Stomach (tissue), 8 donors: ENCODE measurements at regions not wholly inside any gene's neighbourhood (a gene's known extent, or its start where the extent isn't known, plus 50 kb on each side); places are given as distances from the start of the nearest gene placed in this dataset.

Experiments used
- DNase-seq, 2 donors: peaks; one replicate each; pipeline versions ENCODE4 v3.0.0 to v3.0.0-alpha.2; 2013 to 2019
- H3K27ac ChIP-seq, 5 donors: fragments of 200-600 bp in 4 of 5; sonication (generic) in 4 of 5; one replicate each; pipeline ENCODE4 v1.5.1; 2013 to 2019; ENCODE audit warnings: mild to moderate bottlenecking in 1 of 5, moderate library complexity in 1 of 5
- H3K27me3 ChIP-seq, 3 donors: fragments of 200-600 bp; sonication (generic); one replicate each; pipeline ENCODE4 v1.5.1; 2017 to 2019; ENCODE audit warnings: mixed run types in 1 of 3
- H3K36me3 ChIP-seq, 4 donors: fragments of 200-600 bp; sonication (generic); 1 replicate in 3 of 4; 2 replicates in 1 of 4; pipeline ENCODE4 v1.5.1; 2016 to 2019
- H3K4me1 ChIP-seq, 4 donors: fragments of 200-600 bp; sonication (generic); one replicate each; pipeline ENCODE4 v1.5.1; 2016 to 2019
- H3K4me3 ChIP-seq, 4 donors: fragments of 200-600 bp; sonication (generic) in 3 of 4; one replicate each; pipeline ENCODE4 v1.5.1; 2016 to 2019; ENCODE audit warnings: mild to moderate bottlenecking in 1 of 4
- H3K9me3 ChIP-seq, 4 donors: fragments of 200-600 bp; sonication (generic); one replicate each; pipeline ENCODE4 v1.5.1; 2016 to 2019
- CTCF ChIP-seq, 7 experiments: fragments of 450-650 bp in 4 of 7; fragments of 200-600 bp in 3 of 7; sonication (generic) in 3 of 7; IDR thresholded peaks; one replicate each; pipeline ENCODE4 v1.5.1; 2016 to 2019; ENCODE audit warnings: antibody characterized with exemption in 7 of 7, control low read depth in 2 of 7, mild to moderate bottlenecking in 1 of 7
- EP300 ChIP-seq: sonication (generic); formaldehyde crosslinking; IDR thresholded peaks from one replicate; pipeline ENCODE4 v1.6.1; 2017; ENCODE audit warnings: antibody characterized with exemption
- POLR2A ChIP-seq, 4 donors: fragments of 450-650 bp; IDR thresholded peaks; one replicate each; pipeline ENCODE4 v1.6.1; 2016; ENCODE audit warnings: antibody characterized with exemption in 4 of 4, control low read depth in 2 of 4, mild to moderate bottlenecking in 1 of 4, moderate library complexity in 1 of 4
- POLR2AphosphoS5 ChIP-seq, 3 donors: sonication (generic); formaldehyde crosslinking; IDR thresholded peaks; one replicate each; pipeline ENCODE4 v1.6.1; 2016; ENCODE audit warnings: antibody characterized with exemption in 3 of 3
- WGBS, 5 donors: extraction: QIAGEN DNeasy Blood & Tissue Kit in 3 of 5; methylation state at CpG; one replicate each; pipeline versions ENCODE4 v1.1.5 to v1.1.7; 2013 to 2018; 5-methylcytosine and 5-hydroxymethylcytosine counted together
- intact Hi-C: fragments of 100-400 bp; cut with DNase I; formaldehyde crosslinking; loops from one replicate; pipeline ENCODE4 v1.15.1; 2023; ENCODE audit warnings: low total_unique reads
- donor health status: healthy with polysubstance abuse.
- donor health status: Bipolar disorder and iron deficiency.
- donor health status: healthy.

GRCh38 chr4:10951306-10951705 is 266.7 kb upstream of the CLNK start:
- DNase-seq: no peak
- Histone ChIP-seq H3K27ac (no peak overlapping the region), H3K36me3 (no peaks in the 10 kb centered on the region), H3K4me1 (no peaks in the 10 kb centered on the region), H3K9me3 (no peaks in the 10 kb centered on the region), H3K4me3 (no peak overlapping the region), H3K27me3 (no peaks in the 10 kb centered on the region)
- 70 to 76% (median 74%) methylated on average over 2 of the region's 2 CpGs for WGBS, 5 donors
- intact Hi-C loops: no loop called here
- TF ChIP-seq CTCF (IDR thresholded peaks at IDR 0.05): no peak
- TF ChIP-seq POLR2AphosphoS5 (IDR thresholded peaks at IDR 0.05): no peak
- no peak for TF ChIP-seq POLR2A (IDR thresholded peaks at IDR 0.05)
- TF ChIP-seq EP300: no peak

- TF ChIP-seq CTCF (IDR thresholded peaks at IDR 0.05) (no peak), POLR2A (IDR thresholded peaks at IDR 0.05) (no peak), POLR2AphosphoS5 (IDR thresholded peaks at IDR 0.05) (no peak), EP300 (no peak)
- Histone ChIP-seq H3K4me1 (no peaks in the 10 kb centered on the region), H3K9me3 (no peaks in the 10 kb centered on the region), H3K36me3 (no peaks in the 10 kb centered on the region), H3K27ac (no peak overlapping the region), H3K27me3 (no peaks in the 10 kb centered on the region), H3K4me3 (no peak overlapping the region)
- 87 to 95% (median 91%) methylated on average over 6 of the region's 6 CpGs for WGBS, 5 donors
- no peak for DNase-seq
- intact Hi-C loops: no loop called here
Observed at GRCh38 chr4:10949039-10949733, 264.6 kb upstream of the CLNK start.

GRCh38 chr4:10947898-10948297 is 263.3 kb upstream of the CLNK start:
- no peaks in the 10 kb centered on the region for H3K9me3 ChIP-seq
- H3K36me3 ChIP-seq: no peaks in the 10 kb centered on the region
- TF ChIP-seq POLR2AphosphoS5 (IDR thresholded peaks at IDR 0.05): no peak
- TF ChIP-seq EP300: no peak
- no peak for TF ChIP-seq POLR2A (IDR thresholded peaks at IDR 0.05)
- no peak for TF ChIP-seq CTCF (IDR thresholded peaks at IDR 0.05)
- H3K4me3 ChIP-seq: no peak overlapping the region
- H3K27me3 ChIP-seq: no peaks in the 10 kb centered on the region
- no peak for DNase-seq
- H3K27ac ChIP-seq: no peak overlapping the region
- WGBS, 5 donors: 68 to 94% (median 71%) methylated on average over 4 of the region's 4 CpGs
- no peaks in the 10 kb centered on the region for H3K4me1 ChIP-seq
- intact Hi-C loops: no loop called here

- Histone ChIP-seq H3K27ac (no peak overlapping the region), H3K9me3 (peaks cover 0 to 17% (median 10%) of the 10 kb centered on the region in 4 donors), H3K27me3 (no peaks in the 10 kb centered on the region), H3K36me3 (no peaks in the 10 kb centered on the region), H3K4me1 (no peaks in the 10 kb centered on the region), H3K4me3 (no peak overlapping the region)
- TF ChIP-seq EP300 (no peak), POLR2A (IDR thresholded peaks at IDR 0.05) (no peak), CTCF (IDR thresholded peaks at IDR 0.05) (no peak), POLR2AphosphoS5 (IDR thresholded peaks at IDR 0.05) (no peak)
- WGBS, 5 donors: 36 to 56% (median 51%) methylated on average over 1 of the region's 1 CpG
- intact Hi-C loops: no loop called here
- DNase-seq: no peak
Observed at GRCh38 chr4:10944321-10944720, 259.8 kb upstream of the CLNK start.
